GM13977 (cell line): ENCODE measurements at regions not wholly inside any gene's neighbourhood (a gene's known extent, or its start where the extent isn't known, plus 50 kb on each side); places are given as distances from the start of the nearest gene placed in this dataset.

Experiments
- DNase-seq: peaks from one replicate; pipeline ENCODE4 v3.0.0; 2012; ENCODE audit warnings: low spot score
- in situ Hi-C: fragments of 300-500 bp; cut with MboI; formaldehyde crosslinking; loops from one replicate; pipeline ENCODE4 v1.12.0; 2022; ENCODE audit warnings: low sequenced_read_pairs, low pct_unique_long_range_greater_than_20kb, mixed read lengths, inconsistent platforms; ENCODE audit not compliant: unreplicated experiment
- TF ChIP-seq, protein P1 (sequence below): IDR thresholded peaks from 2 replicates; pipeline ENCODE4 v1.5.1; 2012; ENCODE audit warnings: mild to moderate bottlenecking, control low read depth; ENCODE audit not compliant: insufficient read depth; ENCODE audit errors: extremely low read depth, missing control alignments

DNA sequence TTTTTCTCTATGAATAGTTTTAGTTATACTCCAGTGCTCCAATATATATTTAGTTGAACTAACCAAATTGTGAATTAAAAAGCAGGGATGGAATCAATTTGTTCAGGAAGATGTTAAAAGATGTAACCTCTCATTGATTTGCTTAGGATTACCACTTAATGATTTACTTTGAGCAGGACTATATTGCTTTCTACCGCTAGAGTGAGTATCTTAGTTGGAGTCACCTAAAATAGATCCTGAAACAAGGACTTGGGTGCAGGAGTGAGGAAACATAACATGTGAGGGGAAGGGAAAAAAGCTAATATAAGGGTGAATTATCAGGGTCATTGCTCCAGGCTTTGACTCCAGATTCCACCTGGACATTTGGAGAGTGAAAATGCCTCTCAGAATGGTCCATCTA lies 2277.4 kb upstream of the C9orf72 start:
- DNase-seq: no peak
- in situ Hi-C loops: no loop called here
- TF ChIP-seq, protein P1, sequence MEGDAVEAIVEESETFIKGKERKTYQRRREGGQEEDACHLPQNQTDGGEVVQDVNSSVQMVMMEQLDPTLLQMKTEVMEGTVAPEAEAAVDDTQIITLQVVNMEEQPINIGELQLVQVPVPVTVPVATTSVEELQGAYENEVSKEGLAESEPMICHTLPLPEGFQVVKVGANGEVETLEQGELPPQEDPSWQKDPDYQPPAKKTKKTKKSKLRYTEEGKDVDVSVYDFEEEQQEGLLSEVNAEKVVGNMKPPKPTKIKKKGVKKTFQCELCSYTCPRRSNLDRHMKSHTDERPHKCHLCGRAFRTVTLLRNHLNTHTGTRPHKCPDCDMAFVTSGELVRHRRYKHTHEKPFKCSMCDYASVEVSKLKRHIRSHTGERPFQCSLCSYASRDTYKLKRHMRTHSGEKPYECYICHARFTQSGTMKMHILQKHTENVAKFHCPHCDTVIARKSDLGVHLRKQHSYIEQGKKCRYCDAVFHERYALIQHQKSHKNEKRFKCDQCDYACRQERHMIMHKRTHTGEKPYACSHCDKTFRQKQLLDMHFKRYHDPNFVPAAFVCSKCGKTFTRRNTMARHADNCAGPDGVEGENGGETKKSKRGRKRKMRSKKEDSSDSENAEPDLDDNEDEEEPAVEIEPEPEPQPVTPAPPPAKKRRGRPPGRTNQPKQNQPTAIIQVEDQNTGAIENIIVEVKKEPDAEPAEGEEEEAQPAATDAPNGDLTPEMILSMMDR: no peak

DNA sequence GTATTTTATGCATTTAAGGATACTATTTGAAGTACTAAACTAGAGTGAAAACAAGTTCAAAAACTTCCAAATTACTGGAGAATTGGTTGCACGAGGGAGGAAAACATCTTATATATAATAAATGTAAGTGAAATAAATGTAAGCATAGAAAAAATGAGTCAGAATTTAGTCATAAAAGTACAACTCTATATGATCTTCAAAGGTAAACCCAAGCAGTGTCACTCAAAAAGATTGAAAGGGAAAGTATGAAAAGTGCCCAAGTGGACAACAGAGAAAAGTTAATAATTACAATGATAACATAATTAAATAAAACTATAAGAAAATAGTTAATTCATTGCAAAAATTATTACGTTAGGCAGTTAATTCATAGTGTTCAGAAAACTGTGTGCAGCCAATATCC lies 2288.5 kb upstream of the C9orf72 start:
- DNase-seq: no peak
- TF ChIP-seq, protein P1: no peak
- in situ Hi-C loops: no loop called here

DNA sequence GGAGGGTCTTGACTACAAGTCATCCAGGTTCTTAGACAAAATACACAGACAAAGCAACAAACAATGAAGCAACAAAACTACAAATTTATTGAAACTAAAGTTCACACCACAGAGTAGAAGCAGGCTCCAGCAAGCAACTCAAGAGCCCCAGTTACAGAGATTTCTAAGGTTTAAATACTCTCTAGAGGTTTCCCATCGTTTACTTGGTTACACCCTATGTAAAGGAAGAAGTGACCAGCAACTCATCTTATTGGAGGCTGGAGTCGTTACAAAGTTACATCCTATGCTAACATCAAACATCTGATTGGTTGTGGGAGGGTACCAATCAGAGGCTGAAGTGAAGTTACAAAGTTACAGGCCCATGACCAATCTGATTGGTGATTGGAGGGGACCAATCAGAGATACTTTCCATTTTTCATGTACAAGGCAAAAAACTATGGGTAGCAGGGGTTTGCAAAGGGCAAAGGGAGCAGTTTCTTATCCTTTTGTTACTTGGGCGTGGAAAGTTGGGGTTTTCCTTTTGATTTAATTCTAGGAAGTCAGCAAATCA lies 2292.6 kb upstream of the C9orf72 start:
- DNase-seq: no peak
- in situ Hi-C loops: no loop called here

DNA sequence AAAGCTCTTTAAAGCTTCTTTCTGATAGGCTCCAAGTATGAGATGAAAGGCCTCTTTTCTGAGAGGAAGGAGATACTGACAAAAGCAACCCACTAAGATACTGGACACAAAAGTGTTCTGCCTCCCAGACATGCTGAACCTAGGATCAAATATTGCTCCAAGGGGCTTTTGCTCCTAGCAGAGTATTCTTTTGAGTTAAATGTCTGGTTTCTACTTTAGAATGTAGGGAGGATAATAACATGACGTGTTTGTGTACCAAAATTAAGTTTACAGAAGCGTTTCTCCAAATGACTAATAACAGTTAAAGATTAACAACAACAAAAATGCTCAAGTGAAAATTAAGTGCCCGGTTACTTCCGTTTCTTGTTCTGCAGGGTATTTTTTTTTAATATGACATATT lies 2293.3 kb upstream of the C9orf72 start:
- in situ Hi-C loops: no loop called here
- TF ChIP-seq, protein P1: no peak
- DNase-seq: no peak

More for the DNA sequence above, 2292.6 kb upstream of the C9orf72 start:
- TF ChIP-seq, protein P1: no peak

DNA sequence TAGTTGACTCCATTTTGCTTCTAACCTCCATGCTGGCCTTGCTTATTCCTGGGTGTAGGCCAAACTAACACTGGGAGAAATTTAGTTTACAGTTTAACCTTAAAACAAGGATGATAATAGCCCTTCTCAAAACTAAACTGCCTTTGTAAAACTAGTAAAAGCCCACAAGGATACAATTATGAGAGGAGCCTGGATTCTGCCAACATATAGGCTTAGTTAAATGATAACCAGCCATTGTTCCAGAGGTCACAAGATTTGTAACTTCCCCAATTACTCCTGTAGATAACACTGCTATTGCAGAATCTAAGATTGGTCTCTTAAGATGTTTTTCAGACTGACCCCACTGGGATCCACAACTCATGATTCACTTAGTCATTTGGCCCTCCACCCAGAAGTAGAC lies 2300.3 kb upstream of the C9orf72 start:
- TF ChIP-seq, protein P1: no peak
- no peak for DNase-seq
- in situ Hi-C loops: no loop called here

DNA sequence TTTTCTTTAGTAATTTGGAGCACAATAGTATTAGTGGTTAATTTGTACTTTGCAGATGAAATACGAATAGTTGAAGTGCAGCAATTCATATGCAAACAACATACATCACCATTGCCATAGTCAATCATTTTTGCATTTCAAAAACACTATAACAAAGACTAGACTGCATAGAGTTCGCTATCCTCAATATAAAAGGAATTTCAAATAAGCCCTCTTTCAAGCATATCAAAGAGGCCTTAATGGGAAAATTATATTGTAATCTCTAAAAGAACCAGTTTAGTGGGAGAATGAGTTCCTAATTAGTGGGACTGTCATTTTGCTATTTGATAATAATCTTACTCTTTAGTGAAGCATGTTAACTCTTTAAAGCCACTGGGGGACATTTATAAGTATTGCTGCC lies 2302.3 kb upstream of the C9orf72 start:
- DNase-seq: no peak
- in situ Hi-C loops: no loop called here

More for the DNA sequence above, 2302.3 kb upstream of the C9orf72 start:
- TF ChIP-seq, protein P1: no peak
